Parathyroid adenoma (tissue), 2 donors: ENCODE measurements at regions not wholly inside any gene's neighbourhood (a gene's known extent, or its start where the extent isn't known, plus 50 kb on each side); places are given as distances from the start of the nearest gene placed in this dataset.

ENCODE experiments used
- H2AFZ ChIP-seq: fragments of 300-600 bp; sonication (generic); one replicate; pipeline ENCODE4 v1.7.0; 2017; ENCODE audit warnings: antibody characterized with exemption, mild to moderate bottlenecking
- H3K27ac ChIP-seq: fragments of 300-600 bp; sonication (generic); one replicate; pipeline ENCODE4 v1.7.0; 2017
- H3K27me3 ChIP-seq: fragments of 300-600 bp; sonication (generic); one replicate; pipeline ENCODE4 v1.7.0; 2017; ENCODE audit warnings: low read length; ENCODE audit not compliant: control insufficient read depth, insufficient read depth
- H3K36me3 ChIP-seq: fragments of 300-600 bp; sonication (generic); one replicate; pipeline ENCODE4 v1.7.0; 2017; ENCODE audit warnings: low read length; ENCODE audit not compliant: control insufficient read depth, insufficient read depth
- H3K4me1 ChIP-seq: fragments of 300-600 bp; sonication (generic); one replicate; pipeline ENCODE4 v1.7.0; 2017; ENCODE audit warnings: control low read depth
- H3K4me2 ChIP-seq: fragments of 300-600 bp; sonication (generic); one replicate; pipeline ENCODE4 v1.7.0; 2017; ENCODE audit warnings: low read length
- H3K4me3 ChIP-seq: fragments of 300-600 bp; sonication (generic); one replicate; pipeline ENCODE4 v1.7.0; 2017; ENCODE audit warnings: low read depth, low read length
- H3K79me2 ChIP-seq: fragments of 300-600 bp; sonication (generic); one replicate; pipeline ENCODE4 v1.7.0; 2017; ENCODE audit warnings: control low read depth
- H3K9ac ChIP-seq: fragments of 300-600 bp; sonication (generic); one replicate; pipeline ENCODE4 v1.7.0; 2017; ENCODE audit warnings: mild to moderate bottlenecking
- H3K9me3 ChIP-seq: fragments of 300-600 bp; sonication (generic); one replicate; pipeline ENCODE4 v1.7.0; 2017; ENCODE audit warnings: low read length; ENCODE audit not compliant: control insufficient read depth
- CTCF ChIP-seq: fragments of 300-600 bp; sonication (generic); IDR thresholded peaks from one replicate; pipeline ENCODE4 v1.7.0; 2017; ENCODE audit warnings: antibody characterized with exemption, mild to moderate bottlenecking
- donor health status: primary hyperparathyroidism.

GRCh38 chr4:143016171-143016570, 168.5 kb upstream of the USP38 start:
- H3K27me3 ChIP-seq = no peaks in the 10 kb centered on the region
- H3K4me3 ChIP-seq = no peak overlapping the region
- no peak overlapping the region for H3K4me2 ChIP-seq
- H2AFZ ChIP-seq = no peak overlapping the region
- TF ChIP-seq CTCF = no peak
- H3K79me2 ChIP-seq = no peaks in the 10 kb centered on the region
- H3K9ac ChIP-seq = no peak overlapping the region
- H3K27ac ChIP-seq = no peak overlapping the region
- no peaks in the 10 kb centered on the region for H3K36me3 ChIP-seq
- H3K4me1 ChIP-seq = no peaks in the 10 kb centered on the region
- no peaks in the 10 kb centered on the region for H3K9me3 ChIP-seq

- Histone ChIP-seq H2AFZ (no peak overlapping the region), H3K4me3 (no peak overlapping the region), H3K4me1 (no peaks in the 10 kb centered on the region), H3K36me3 (no peaks in the 10 kb centered on the region), H3K27ac (no peak overlapping the region), H3K27me3 (no peaks in the 10 kb centered on the region), H3K4me2 (no peak overlapping the region), H3K79me2 (no peaks in the 10 kb centered on the region), H3K9ac (no peak overlapping the region), H3K9me3 (no peaks in the 10 kb centered on the region)
- TF ChIP-seq CTCF = no peak
Observed at GRCh38 chr4:143017210-143017609, 167.5 kb upstream of the USP38 start.

GRCh38 chr4:143019351-143019750, 165.4 kb upstream of the USP38 start:
- H3K9me3 ChIP-seq = no peaks in the 10 kb centered on the region
- H3K27ac ChIP-seq = no peak overlapping the region
- H3K36me3 ChIP-seq = no peaks in the 10 kb centered on the region
- H3K4me3 ChIP-seq = no peak overlapping the region
- no peak for TF ChIP-seq CTCF
- no peak overlapping the region for H2AFZ ChIP-seq
- H3K79me2 ChIP-seq = no peaks in the 10 kb centered on the region
- no peaks in the 10 kb centered on the region for H3K27me3 ChIP-seq
- no peaks in the 10 kb centered on the region for H3K4me1 ChIP-seq
- H3K4me2 ChIP-seq = no peak overlapping the region
- H3K9ac ChIP-seq = no peak overlapping the region

GRCh38 chr4:143021384-143021783, 163.3 kb upstream of the USP38 start:
- no peak for TF ChIP-seq CTCF
- Histone ChIP-seq H3K4me3 (no peak overlapping the region), H3K27me3 (no peaks in the 10 kb centered on the region), H3K4me2 (no peak overlapping the region), H3K4me1 (no peaks in the 10 kb centered on the region), H3K36me3 (no peaks in the 10 kb centered on the region), H3K9ac (no peak overlapping the region), H3K9me3 (no peaks in the 10 kb centered on the region), H2AFZ (no peak overlapping the region), H3K27ac (no peak overlapping the region), H3K79me2 (no peaks in the 10 kb centered on the region)

GRCh38 chr4:143023239-143023918, 161.3 kb upstream of the USP38 start:
- H3K79me2 ChIP-seq = no peaks in the 10 kb centered on the region

More at GRCh38 chr4:143023239-143023918, 161.3 kb upstream of the USP38 start:
- Histone ChIP-seq H3K4me1 (no peaks in the 10 kb centered on the region), H3K27me3 (no peaks in the 10 kb centered on the region), H3K36me3 (no peaks in the 10 kb centered on the region), H3K4me3 (no peak overlapping the region), H3K9me3 (no peaks in the 10 kb centered on the region), H3K9ac (no peak overlapping the region), H3K27ac (no peak overlapping the region), H2AFZ (no peak overlapping the region), H3K4me2 (no peak overlapping the region)
- no peak for TF ChIP-seq CTCF
